Cardiac septum (tissue), 1 donor: ENCODE measurements at regions not wholly inside any gene's neighbourhood (a gene's known extent, or its start where the extent isn't known, plus 50 kb on each side); places are given as distances from the start of the nearest gene placed in this dataset.
"Not testable (repeated sequence)": the region's sequence is repeated elsewhere in the genome, so short reads cannot be mapped to it uniquely, and the experiment has no call there.

ENCODE experiments used
- DNase-seq: peaks from one replicate; pipeline ENCODE4 v3.0.0-alpha.2; 2020; ENCODE audit warnings: low spot score
- intact Hi-C: fragments of 100-400 bp; cut with DNase I; formaldehyde crosslinking; loops from one replicate; pipeline ENCODE4 v1.14.0; 2022
- donor health status: DM: no; HTN: no; CAD: no.

GRCh38 chr7:25602730-25603426 lies 374.6 kb upstream of the NPVF start:
- DNase-seq, intact Hi-C loops: not testable (repeated sequence)

GRCh38 chr7:25603427-25603740 lies 375.1 kb upstream of the NPVF start:
- DNase-seq, intact Hi-C loops: not testable (repeated sequence)

- DNase-seq, result no peak
- intact Hi-C loops, result no loop called here
Measured at GRCh38 chr7:25611196-25611595, 382.9 kb upstream of the NPVF start.

- no peak for DNase-seq
- intact Hi-C loops, result no loop called here
Measured at GRCh38 chr7:25613912-25614311, 385.6 kb upstream of the NPVF start.

GRCh38 chr7:25614415-25614814 lies 386.1 kb upstream of the NPVF start:
- intact Hi-C loops, result no loop called here
- no peak for DNase-seq

GRCh38 chr7:25615003-25615402 lies 386.7 kb upstream of the NPVF start:
- intact Hi-C loops, result no loop called here
- DNase-seq, result no peak

- intact Hi-C loops, result no loop called here
- no peak for DNase-seq
Measured at GRCh38 chr7:25615593-25615992, 387.3 kb upstream of the NPVF start.

GRCh38 chr7:25617214-25617613 lies 388.9 kb upstream of the NPVF start:
- intact Hi-C loops, result no loop called here
- no peak for DNase-seq

- intact Hi-C loops, result no loop called here
- no peak for DNase-seq
Measured at GRCh38 chr7:25617673-25618072, 389.4 kb upstream of the NPVF start.

- intact Hi-C loops, result no loop called here
- DNase-seq, result no peak
Measured at GRCh38 chr7:25619381-25619780, 391.1 kb upstream of the NPVF start.

- DNase-seq, result no peak
- intact Hi-C loops, result loop anchor here (5.0 kb wide), 2 partner anchors 37 to 232 kb away; no protein-coding TSS in a partner anchor
Measured at GRCh38 chr7:25619963-25620799, 391.9 kb upstream of the NPVF start.

GRCh38 chr7:25621993-25622392 lies 393.7 kb upstream of the NPVF start:
- intact Hi-C loops, result loop anchor here (5.0 kb wide), 2 partner anchors 35 to 230 kb away; no protein-coding TSS in a partner anchor
- no peak for DNase-seq

GRCh38 chr7:25622695-25623094 lies 394.4 kb upstream of the NPVF start:
- intact Hi-C loops, result loop anchor here (5.0 kb wide), 2 partner anchors 35 to 230 kb away; no protein-coding TSS in a partner anchor
- DNase-seq, result no peak

GRCh38 chr7:25624051-25624450 lies 395.8 kb upstream of the NPVF start:
- intact Hi-C loops, result loop anchor here (5.0 kb wide), 2 partner anchors 33 to 228 kb away; no protein-coding TSS in a partner anchor
- DNase-seq, result no peak

- intact Hi-C loops, result loop anchor here (5.0 kb wide), 2 partner anchors 32 to 227 kb away; no protein-coding TSS in a partner anchor
- no peak for DNase-seq
Measured at GRCh38 chr7:25624833-25625232, 396.5 kb upstream of the NPVF start.

GRCh38 chr7:25625306-25625992 lies 397.2 kb upstream of the NPVF start:
- intact Hi-C loops, result no loop called here
- DNase-seq, result no peak

- intact Hi-C loops, result no loop called here
- no peak for DNase-seq
Measured at GRCh38 chr7:25626451-25627131, 398.3 kb upstream of the NPVF start.

- no peak for DNase-seq
- intact Hi-C loops, result no loop called here
Measured at GRCh38 chr7:25628446-25628845, 400.2 kb upstream of the NPVF start.

GRCh38 chr7:25632616-25633015 lies 404.3 kb upstream of the NPVF start:
- intact Hi-C loops, result no loop called here
- no peak for DNase-seq
